Vagina (tissue), 2 donors: ENCODE measurements at regions not wholly inside any gene's neighbourhood (a gene's known extent, or its start where the extent isn't known, plus 50 kb on each side); places are given as distances from the start of the nearest gene placed in this dataset.

Source experiments
- CTCF ChIP-seq, 3 experiments: fragments of 450-650 bp in 2 of 3; fragments of 200-600 bp in 1 of 3; sonication (generic) in 1 of 3; IDR thresholded peaks; one replicate each; pipeline ENCODE4 v1.5.1; 2017 to 2019; ENCODE audit warnings: antibody characterized with exemption in 3 of 3, mild to moderate bottlenecking in 2 of 3, moderate library complexity in 2 of 3
- POLR2A ChIP-seq, 2 donors: fragments of 450-650 bp; IDR thresholded peaks; one replicate each; pipeline ENCODE4 v1.6.1; 2017; ENCODE audit warnings: antibody characterized with exemption in 2 of 2, mild to moderate bottlenecking in 2 of 2, moderate library complexity in 2 of 2
- POLR2AphosphoS5 ChIP-seq, 2 donors: sonication (generic); formaldehyde crosslinking; IDR thresholded peaks; one replicate each; pipeline ENCODE4 v1.9.0; 2017; ENCODE audit warnings: antibody characterized with exemption in 2 of 2, mild to moderate bottlenecking in 2 of 2, low read depth in 1 of 2; ENCODE audit not compliant: insufficient read depth in 1 of 2

GRCh38 chr5:39801306-39801705 is 376.5 kb upstream of the DAB2 start:
- TF ChIP-seq CTCF (IDR thresholded peaks at IDR 0.05) (no peak), POLR2A (IDR thresholded peaks at IDR 0.05) (no peak), POLR2AphosphoS5 (IDR thresholded peaks at IDR 0.05; ENCODE audit: insufficient read depth in 1 of 2, low read depth in 1 of 2) (no peak)
